KMS-11 (cell line): ENCODE measurements at regions not wholly inside any gene's neighbourhood (a gene's known extent, or its start where the extent isn't known, plus 50 kb on each side); places are given as distances from the start of the nearest gene placed in this dataset.

Experiments
- H2AFZ ChIP-seq: fragments of 200-600 bp; sonication (generic); 2 replicates; pipeline ENCODE4 v1.6.1; 2016; ENCODE audit warnings: antibody characterized with exemption, mixed run types, low read depth
- H3K27ac ChIP-seq: fragments of 200-600 bp; sonication (generic); 2 replicates; pipeline ENCODE4 v1.6.1; 2016; ENCODE audit warnings: mild to moderate bottlenecking, mixed run types
- H3K27me3 ChIP-seq: fragments of 200-600 bp; sonication (generic); 2 replicates; pipeline ENCODE4 v1.6.1; 2017; ENCODE audit warnings: mild to moderate bottlenecking, low read depth, mixed run types, moderate library complexity; ENCODE audit not compliant: insufficient read depth
- H3K36me3 ChIP-seq: fragments of 200-600 bp; sonication (generic); 2 replicates; pipeline ENCODE4 v1.6.1; 2017; ENCODE audit warnings: mild to moderate bottlenecking, mixed run types; ENCODE audit not compliant: insufficient read depth
- H3K4me1 ChIP-seq: fragments of 200-600 bp; sonication (generic); 2 replicates; pipeline ENCODE4 v1.6.1; 2016; ENCODE audit warnings: mild to moderate bottlenecking, low read depth, mixed run types; ENCODE audit not compliant: poor library complexity, severe bottlenecking
- H3K4me2 ChIP-seq: fragments of 200-600 bp; sonication (generic); 2 replicates; pipeline ENCODE4 v1.7.0; 2016; ENCODE audit warnings: mild to moderate bottlenecking, mixed run types
- H3K4me3 ChIP-seq: fragments of 200-600 bp; sonication (generic); IDR thresholded peaks from 2 replicates; pipeline ENCODE4 v1.6.1; 2017; ENCODE audit warnings: low read depth, low read length, mixed read lengths; ENCODE audit not compliant: insufficient read depth
- H3K79me2 ChIP-seq: fragments of 200-600 bp; sonication (generic); 2 replicates; pipeline ENCODE4 v1.6.1; 2016; ENCODE audit warnings: low read depth, mixed run types; ENCODE audit not compliant: insufficient read depth
- H3K9ac ChIP-seq: fragments of 200-600 bp; sonication (generic); 2 replicates; pipeline ENCODE4 v1.6.1; 2016; ENCODE audit warnings: mild to moderate bottlenecking, mixed run types
- H4K20me1 ChIP-seq: fragments of 200-600 bp; sonication (generic); 2 replicates; pipeline ENCODE4 v1.6.1; 2016; ENCODE audit warnings: mild to moderate bottlenecking, mixed run types; ENCODE audit not compliant: insufficient read depth
- TF ChIP-seq, protein P1 (sequence below): fragments of 200-600 bp; sonication (generic); conservative IDR thresholded peaks from 2 replicates; pipeline ENCODE4 v1.6.1; 2017; ENCODE audit warnings: low read depth, mild to moderate bottlenecking, antibody characterized with exemption, low read length, moderate library complexity, mixed read lengths

- Histone ChIP-seq H3K27ac (no peak overlapping the region), H3K79me2 (no peaks in the 10 kb centered on the region), H3K4me3 (no peak overlapping the region), H3K4me1 (no peaks in the 10 kb centered on the region), H4K20me1 (no peaks in the 10 kb centered on the region), H3K9ac (no peak overlapping the region), H2AFZ (no peak overlapping the region), H3K27me3 (no peaks in the 10 kb centered on the region), H3K4me2 (no peak overlapping the region), H3K36me3 (no peaks in the 10 kb centered on the region)
- TF ChIP-seq, protein P1, sequence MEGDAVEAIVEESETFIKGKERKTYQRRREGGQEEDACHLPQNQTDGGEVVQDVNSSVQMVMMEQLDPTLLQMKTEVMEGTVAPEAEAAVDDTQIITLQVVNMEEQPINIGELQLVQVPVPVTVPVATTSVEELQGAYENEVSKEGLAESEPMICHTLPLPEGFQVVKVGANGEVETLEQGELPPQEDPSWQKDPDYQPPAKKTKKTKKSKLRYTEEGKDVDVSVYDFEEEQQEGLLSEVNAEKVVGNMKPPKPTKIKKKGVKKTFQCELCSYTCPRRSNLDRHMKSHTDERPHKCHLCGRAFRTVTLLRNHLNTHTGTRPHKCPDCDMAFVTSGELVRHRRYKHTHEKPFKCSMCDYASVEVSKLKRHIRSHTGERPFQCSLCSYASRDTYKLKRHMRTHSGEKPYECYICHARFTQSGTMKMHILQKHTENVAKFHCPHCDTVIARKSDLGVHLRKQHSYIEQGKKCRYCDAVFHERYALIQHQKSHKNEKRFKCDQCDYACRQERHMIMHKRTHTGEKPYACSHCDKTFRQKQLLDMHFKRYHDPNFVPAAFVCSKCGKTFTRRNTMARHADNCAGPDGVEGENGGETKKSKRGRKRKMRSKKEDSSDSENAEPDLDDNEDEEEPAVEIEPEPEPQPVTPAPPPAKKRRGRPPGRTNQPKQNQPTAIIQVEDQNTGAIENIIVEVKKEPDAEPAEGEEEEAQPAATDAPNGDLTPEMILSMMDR: no peak
Measured at GRCh38 chr11:134581121-134581626, 169.1 kb upstream of the B3GAT1 start.

- H3K79me2 ChIP-seq: no peaks in the 10 kb centered on the region
- no peaks in the 10 kb centered on the region for H3K4me1 ChIP-seq
- no peaks in the 10 kb centered on the region for H4K20me1 ChIP-seq
- no peak overlapping the region for H2AFZ ChIP-seq
- H3K9ac ChIP-seq: no peak overlapping the region
- no peak overlapping the region for H3K4me2 ChIP-seq
- no peak overlapping the region for H3K4me3 ChIP-seq
- H3K27me3 ChIP-seq: no peaks in the 10 kb centered on the region
- H3K27ac ChIP-seq: no peak overlapping the region
- no peaks in the 10 kb centered on the region for H3K36me3 ChIP-seq
- TF ChIP-seq, protein P1: no peak
Measured at GRCh38 chr11:134580610-134580975, 168.6 kb upstream of the B3GAT1 start.

GRCh38 chr11:134579724-134580609 lies 167.9 kb upstream of the B3GAT1 start:
- H4K20me1 ChIP-seq: no peaks in the 10 kb centered on the region
- no peak overlapping the region for H3K9ac ChIP-seq
- no peaks in the 10 kb centered on the region for H3K4me1 ChIP-seq
- H2AFZ ChIP-seq: no peak overlapping the region
- H3K27me3 ChIP-seq: no peaks in the 10 kb centered on the region
- no peaks in the 10 kb centered on the region for H3K79me2 ChIP-seq
- no peak overlapping the region for H3K4me3 ChIP-seq
- no peak overlapping the region for H3K27ac ChIP-seq
- no peak overlapping the region for H3K4me2 ChIP-seq
- TF ChIP-seq, protein P1: no peak
- H3K36me3 ChIP-seq: no peaks in the 10 kb centered on the region

GRCh38 chr11:134578807-134579723 lies 167.0 kb upstream of the B3GAT1 start:
- Histone ChIP-seq H3K27ac (no peak overlapping the region), H4K20me1 (no peaks in the 10 kb centered on the region), H3K79me2 (no peaks in the 10 kb centered on the region), H3K9ac (no peak overlapping the region), H2AFZ (no peak overlapping the region), H3K4me3 (no peak overlapping the region), H3K4me2 (no peak overlapping the region), H3K27me3 (no peaks in the 10 kb centered on the region), H3K36me3 (no peaks in the 10 kb centered on the region), H3K4me1 (no peaks in the 10 kb centered on the region)
- TF ChIP-seq, protein P1: no peak
